IMR-90 (cell line): ENCODE measurements at regions not wholly inside any gene's neighbourhood (a gene's known extent, or its start where the extent isn't known, plus 50 kb on each side); places are given as distances from the start of the nearest gene placed in this dataset.

Source experiments
- ATAC-seq: fragments of 200-7000 bp; cut with Tn5 transposase; 2 replicates; pipeline ENCODE4 v1.9.1; 2020; ENCODE audit warnings: low read depth, mild to moderate bottlenecking, moderate library complexity
- BruUV-seq: library from RNA; stranded (reverse); fragments of 400-500 nt; replicated peaks from 2 replicates; lab custom pipeline; 2021; lab: Mats Ljungman, UMichigan
- CTCF ChIA-PET: fragments of 300-600 bp; formaldehyde crosslinking; extraction: SDS; loops from one replicate; lab custom pipeline; 2021; ENCODE audit warnings: antibody characterized with exemption; lab: Yijun Ruan, JAX
- POLR2A ChIA-PET: fragments of 300-600 bp; sonication (Branson Sonifier 250); formaldehyde crosslinking; loops from one replicate; lab custom pipeline; 2022; ENCODE audit warnings: antibody characterized with exemption; ENCODE audit not compliant: unreplicated experiment; lab: Charles Lee
- DNase-seq: peaks from one replicate; pipeline ENCODE4 v3.0.0; 2013
- H2AFZ ChIP-seq: replicated peaks from 2 replicates; pipeline ENCODE3; 2013; ENCODE audit warnings: low read length, mild to moderate bottlenecking; ENCODE audit not compliant: poor library complexity
- H2AK5ac ChIP-seq: 2 replicates; pipeline ENCODE4 v1.6.1; 2013; ENCODE audit warnings: low read depth, low read length, inconsistent platforms
- H2AK9ac ChIP-seq: replicated peaks from 2 replicates; pipeline ENCODE3; 2013; ENCODE audit warnings: mild to moderate bottlenecking, low read depth, low read length, moderate library complexity; ENCODE audit not compliant: poor library complexity
- H2BK120ac ChIP-seq: 2 replicates; pipeline ENCODE4 v1.6.1; 2013; ENCODE audit warnings: low read depth, low read length, inconsistent platforms
- H2BK15ac ChIP-seq: 3 replicates; pipeline ENCODE4 v1.6.1; 2013; ENCODE audit warnings: low read depth, low read length, inconsistent platforms
- H2BK20ac ChIP-seq: 2 replicates; pipeline ENCODE4 v1.6.1; 2013; ENCODE audit warnings: low read depth, mild to moderate bottlenecking, inconsistent platforms, low read length, moderate library complexity
- H2BK5ac ChIP-seq: 2 replicates; pipeline ENCODE4 v1.6.1; 2013; ENCODE audit warnings: mild to moderate bottlenecking, low read depth, low read length, inconsistent platforms; ENCODE audit not compliant: poor library complexity, severe bottlenecking
- H3K14ac ChIP-seq: replicated peaks from 2 replicates; pipeline ENCODE4 v1.6.1; 2013; ENCODE audit warnings: low read depth, low read length, inconsistent platforms
- H3K18ac ChIP-seq: 2 replicates; pipeline ENCODE4 v1.6.1; 2013; ENCODE audit warnings: low read depth, low read length, control low read depth
- H3K23ac ChIP-seq: 2 replicates; pipeline ENCODE4 v1.6.1; 2013; ENCODE audit warnings: low read depth, low read length, inconsistent platforms
- H3K27ac ChIP-seq: 2 replicates; pipeline ENCODE4 v1.5.1; 2013; ENCODE audit warnings: mild to moderate bottlenecking, control low read depth, low read length; ENCODE audit not compliant: insufficient read depth
- H3K27me3 ChIP-seq: 2 replicates; pipeline ENCODE4 v1.6.1; 2013; ENCODE audit warnings: low read length; ENCODE audit not compliant: control insufficient read depth, insufficient read depth
- H3K36me3 ChIP-seq: 2 replicates; pipeline ENCODE4 v1.6.1; 2013; ENCODE audit warnings: low read length, mixed read lengths; ENCODE audit not compliant: control insufficient read depth, insufficient read depth
- H3K4ac ChIP-seq: 2 replicates; pipeline ENCODE4 v1.6.1; 2013; ENCODE audit warnings: low read depth, low read length, inconsistent platforms
- H3K4me1 ChIP-seq: 2 replicates; pipeline ENCODE4 v1.6.1; 2013; ENCODE audit warnings: low read length, mixed read lengths; ENCODE audit not compliant: control insufficient read depth, insufficient read depth
- H3K4me2 ChIP-seq: 2 replicates; pipeline ENCODE4 v1.6.1; 2013; ENCODE audit warnings: low read depth, mild to moderate bottlenecking, control low read depth, low read length, moderate library complexity
- H3K4me3 ChIP-seq: 2 replicates; pipeline ENCODE4 v1.5.1; 2013; ENCODE audit warnings: low read depth, mild to moderate bottlenecking, control low read depth, low read length, moderate library complexity; ENCODE audit not compliant: insufficient read depth
- H3K56ac ChIP-seq: 2 replicates; pipeline ENCODE4 v1.6.1; 2013; ENCODE audit warnings: low read length, inconsistent platforms; ENCODE audit not compliant: insufficient read depth; ENCODE audit errors: extremely low read depth
- H3K79me1 ChIP-seq, 2 experiments: 2 replicates each; pipeline ENCODE4 v1.6.1; 2013; ENCODE audit warnings: low read length in 2 of 2, inconsistent platforms in 1 of 2, low read depth in 1 of 2
- H3K9ac ChIP-seq: 2 replicates; pipeline ENCODE4 v1.6.1; 2013; ENCODE audit warnings: low read depth, low read length, control low read depth
- H3K9me1 ChIP-seq: 2 replicates; pipeline ENCODE4 v1.6.1; 2013; ENCODE audit warnings: low read length, inconsistent platforms; ENCODE audit not compliant: insufficient read depth
- H3K9me3 ChIP-seq: 2 replicates; pipeline ENCODE4 v1.6.1; 2013; ENCODE audit warnings: low read length; ENCODE audit not compliant: control insufficient read depth, insufficient read depth
- H4K20me1 ChIP-seq: 2 replicates; pipeline ENCODE4 v1.6.1; 2013; ENCODE audit warnings: low read length, inconsistent platforms; ENCODE audit not compliant: insufficient read depth
- H4K5ac ChIP-seq: 2 replicates; pipeline ENCODE4 v1.6.1; 2013; ENCODE audit warnings: mild to moderate bottlenecking, low read depth, low read length, control low read depth
- H4K8ac ChIP-seq, 2 experiments: 2 replicates each; pipeline ENCODE4 v1.6.1; 2013; ENCODE audit warnings: low read depth in 2 of 2, low read length in 2 of 2, control low read depth in 1 of 2, inconsistent platforms in 1 of 2
- H4K91ac ChIP-seq: 2 replicates; pipeline ENCODE4 v1.6.1; 2013; ENCODE audit warnings: low read depth, low read length, inconsistent platforms; ENCODE audit not compliant: insufficient read depth
- BHLHE40 ChIP-seq: fragments of 150-350 bp; IDR thresholded peaks from 2 replicates; pipeline ENCODE4 v1.6.1; 2016; ENCODE audit warnings: mild to moderate bottlenecking, low read depth, low read length
- CEBPB ChIP-seq: IDR thresholded peaks from 2 replicates; pipeline ENCODE4 v1.6.1; 2012; ENCODE audit warnings: low read depth, low read length, improper control_type of control experiment
- CHD1 ChIP-seq: IDR thresholded peaks from 2 replicates; pipeline ENCODE4 v1.6.1; 2012; ENCODE audit warnings: low read depth, low read length, improper control_type of control experiment
- CTCF ChIP-seq: conservative IDR thresholded peaks from 2 replicates; pipeline ENCODE4 v1.5.1; 2012; ENCODE audit warnings: mild to moderate bottlenecking, low read depth, low read length, improper control_type of control experiment
- ELK1 ChIP-seq: fragments of 150-350 bp; IDR thresholded peaks from 2 replicates; pipeline ENCODE4 v1.6.1; 2016; ENCODE audit warnings: low read depth, mild to moderate bottlenecking, low read length, moderate library complexity, borderline replicate concordance
- FOS ChIP-seq: fragments of 150-350 bp; IDR thresholded peaks from 2 replicates; pipeline ENCODE4 v1.6.1; 2016; ENCODE audit warnings: low read depth, low read length
- MAFK ChIP-seq: IDR thresholded peaks from 2 replicates; pipeline ENCODE4 v1.6.1; 2012; ENCODE audit warnings: low read depth, low read length, improper control_type of control experiment
- MAZ ChIP-seq: IDR thresholded peaks from 2 replicates; pipeline ENCODE4 v1.6.1; 2012; ENCODE audit warnings: low read depth, mild to moderate bottlenecking, low read length, improper control_type of control experiment, moderate library complexity, borderline replicate concordance
- MXI1 ChIP-seq: IDR thresholded peaks from 2 replicates; pipeline ENCODE4 v1.6.1; 2012; ENCODE audit warnings: low read depth, mild to moderate bottlenecking, low read length, moderate library complexity, borderline replicate concordance
- NFE2L2 ChIP-seq: fragments of 150-350 bp; IDR thresholded peaks from 2 replicates; pipeline ENCODE4 v1.6.1; 2016; ENCODE audit warnings: low read depth, mild to moderate bottlenecking, low read length
- POLR2A ChIP-seq: IDR thresholded peaks from 2 replicates; pipeline ENCODE4 v1.6.1; 2012; ENCODE audit warnings: mild to moderate bottlenecking, low read depth, low read length
- RAD21 ChIP-seq: IDR thresholded peaks from 2 replicates; pipeline ENCODE4 v1.6.1; 2012; ENCODE audit warnings: low read length, improper control_type of control experiment
- RCOR1 ChIP-seq: IDR thresholded peaks from 2 replicates; pipeline ENCODE4 v1.6.1; 2012; ENCODE audit warnings: mild to moderate bottlenecking, low read length, improper control_type of control experiment; ENCODE audit not compliant: insufficient replicate concordance
- RFX5 ChIP-seq: IDR thresholded peaks from 2 replicates; pipeline ENCODE4 v1.8.0; 2012; ENCODE audit warnings: low read depth, mild to moderate bottlenecking, low read length, moderate library complexity
- SMC3 ChIP-seq: fragments of 150-350 bp; IDR thresholded peaks from 2 replicates; pipeline ENCODE4 v1.6.1; 2016; ENCODE audit warnings: low read depth, mild to moderate bottlenecking, antibody characterized with exemption, low read length, moderate library complexity
- USF2 ChIP-seq: fragments of 150-350 bp; IDR thresholded peaks from 2 replicates; pipeline ENCODE4 v1.6.1; 2017; ENCODE audit warnings: mild to moderate bottlenecking, antibody characterized with exemption, low read length, low read depth
- WGBS, 2 experiments: methylation state at CpG; one replicate each; pipeline versions ENCODE4 v1.1.5 to v1.1.7; 2013; ENCODE audit warnings: missing lambda C conversion rate in 2 of 2; ENCODE audit not compliant: insufficient read length in 1 of 2; ENCODE audit errors: extremely low coverage in 2 of 2; 5-methylcytosine and 5-hydroxymethylcytosine counted together
- dilution Hi-C: fragments of 300-500 bp; cut with HindIII; formaldehyde crosslinking; loops from one replicate; pipeline ENCODE4 v1.14.3; 2018; ENCODE audit warnings: low sequenced_read_pairs; ENCODE audit not compliant: unreplicated experiment
- in situ Hi-C: fragments of 300-500 bp; cut with MboI; formaldehyde crosslinking; loops from 3 replicates; pipeline ENCODE4 v1.14.3; 2019; ENCODE audit warnings: low sequenced_read_pairs, inconsistent platforms, mixed read lengths
- intact Hi-C: fragments of 100-400 bp; cut with micrococcal nuclease; formaldehyde crosslinking; loops from 2 replicates; pipeline ENCODE4 v1.10.0; 2022

GRCh38 chr7:13262929-13263530, 575.6 kb downstream of the ARL4A start:
- ChIA-PET POLR2A (no interaction called here), CTCF (interaction anchor here (0.7 to 2.1 kb wide), 7 partner anchors 147 to 738 kb away, joined by 3 to 7 read pairs (median 4); partner anchors contain the start of gene ARL4A)
- Histone ChIP-seq H3K14ac (no peak overlapping the region), H3K4me1 (no peaks in the 10 kb centered on the region), H4K20me1 (no peaks in the 10 kb centered on the region), H3K4me3 (no peak overlapping the region), H4K91ac (no peak overlapping the region), H3K23ac (no peak overlapping the region), H2BK20ac (no peak overlapping the region), H3K9ac (no peak overlapping the region), H3K9me1 (no peaks in the 10 kb centered on the region), H4K5ac (no peak overlapping the region), H3K79me1 (no peaks in the 10 kb centered on the region), H2BK120ac (no peak overlapping the region), H3K4me2 (no peak overlapping the region), H3K18ac (no peak overlapping the region), H3K9me3 (no peaks in the 10 kb centered on the region), H3K36me3 (no peaks in the 10 kb centered on the region), H2AFZ (no peak overlapping the region), H3K27ac (no peak overlapping the region), H2AK5ac (no peak overlapping the region), H3K4ac (no peak overlapping the region), H3K27me3 (no peaks in the 10 kb centered on the region), H3K56ac (no peak overlapping the region), H2BK5ac (no peak overlapping the region), H2AK9ac (no peak overlapping the region), H2BK15ac (no peak overlapping the region), H4K8ac (no peak overlapping the region)
- ATAC-seq (peak; percentile 63; the same call in 1 of the 2 replicates), DNase-seq (peak; percentile 52)
- no peak for TF ChIP-seq MXI1
- TF ChIP-seq BHLHE40 = no peak
- TF ChIP-seq POLR2A = no peak
- TF ChIP-seq SMC3 = peak; percentile 99
- TF ChIP-seq RFX5 = no peak
- no peak for TF ChIP-seq CHD1
- TF ChIP-seq RAD21 = peak; percentile 90
- no peak for TF ChIP-seq FOS
- no peak for TF ChIP-seq MAZ
- no peak for TF ChIP-seq CEBPB
- TF ChIP-seq CTCF = peak; percentile 87
- TF ChIP-seq ELK1 = no peak
- no peak for TF ChIP-seq NFE2L2
- TF ChIP-seq RCOR1 = no peak
- TF ChIP-seq MAFK = no peak
- TF ChIP-seq USF2 = no peak
- in situ Hi-C loops = loop anchor here (5.0 kb wide), 3 partner anchors 581 to 741 kb away; no protein-coding TSS in a partner anchor
- no TSS peak for BruUV-seq
- intact Hi-C loops = loop anchor here (1.0 to 2.0 kb wide), 4 partner anchors 146 to 738 kb away; no protein-coding TSS in a partner anchor
- dilution Hi-C loops = no loop called here
- WGBS, 2 experiments = 0% methylated on average over 1 of the region's 4 CpGs; no CpG with 5 or more reads in 1 of the 2 experiments
